Stimulated activated memory B cell treated with anti-CD40 and anti-IgM and Interleukin-4, amounts not matched to agents 10 μg/mL and 1 μg/mL and 100 μg/mL, for 72 hours (primary cell): ENCODE measurements at regions not wholly inside any gene's neighbourhood (a gene's known extent, or its start where the extent isn't known, plus 50 kb on each side); places are given as distances from the start of the nearest gene placed in this dataset.

Experiments
- ATAC-seq: fragments of 150-1000 bp; cut with Tn5 transposase; 2 replicates; pipeline ENCODE4 v1.10.0; 2021
- H3K27ac Mint-ChIP-seq: one replicate; pipeline ENCODE4 v1.8.0; 2022; ENCODE audit warnings: mild to moderate bottlenecking, mixed read lengths
- H3K27me3 Mint-ChIP-seq: one replicate; pipeline ENCODE4 v1.8.0; 2022; ENCODE audit warnings: mixed read lengths
- H3K36me3 Mint-ChIP-seq: one replicate; pipeline ENCODE4 v1.8.0; 2022; ENCODE audit warnings: mixed read lengths
- H3K4me1 Mint-ChIP-seq: one replicate; pipeline ENCODE4 v1.8.0; 2022; ENCODE audit warnings: mixed read lengths
- H3K4me3 Mint-ChIP-seq: one replicate; pipeline ENCODE4 v1.8.0; 2022; ENCODE audit warnings: mild to moderate bottlenecking, moderate library complexity, mixed read lengths
- H3K9me3 Mint-ChIP-seq: one replicate; pipeline ENCODE4 v1.8.0; 2022; ENCODE audit warnings: mixed read lengths

DNA sequence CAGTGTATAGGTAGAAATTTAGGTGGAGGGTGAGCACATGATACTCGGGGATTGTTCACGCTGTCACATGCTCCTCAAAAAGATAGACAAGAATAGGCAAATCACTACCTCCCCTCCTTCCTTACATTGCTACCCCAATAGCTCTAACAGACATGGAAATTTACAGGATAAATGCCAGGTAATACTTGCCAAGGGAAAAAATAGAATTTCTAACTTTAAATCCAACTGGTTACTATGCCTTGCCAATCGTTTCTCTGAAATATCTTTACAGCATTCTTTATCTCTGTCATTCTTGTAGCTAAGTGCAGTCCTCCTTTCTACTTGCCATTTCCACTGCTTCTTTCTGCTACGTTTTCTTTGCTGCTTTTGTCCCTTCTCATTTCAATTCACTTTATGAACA is 339.8 kb upstream of the ZEB2 start:
- Mint-ChIP-seq H3K4me1 (no peaks in the 10 kb centered on the region), H3K9me3 (no peaks in the 10 kb centered on the region), H3K27me3 (no peaks in the 10 kb centered on the region), H3K36me3 (no peaks in the 10 kb centered on the region), H3K27ac (no peak overlapping the region), H3K4me3 (no peak overlapping the region)
- no peak for ATAC-seq

DNA sequence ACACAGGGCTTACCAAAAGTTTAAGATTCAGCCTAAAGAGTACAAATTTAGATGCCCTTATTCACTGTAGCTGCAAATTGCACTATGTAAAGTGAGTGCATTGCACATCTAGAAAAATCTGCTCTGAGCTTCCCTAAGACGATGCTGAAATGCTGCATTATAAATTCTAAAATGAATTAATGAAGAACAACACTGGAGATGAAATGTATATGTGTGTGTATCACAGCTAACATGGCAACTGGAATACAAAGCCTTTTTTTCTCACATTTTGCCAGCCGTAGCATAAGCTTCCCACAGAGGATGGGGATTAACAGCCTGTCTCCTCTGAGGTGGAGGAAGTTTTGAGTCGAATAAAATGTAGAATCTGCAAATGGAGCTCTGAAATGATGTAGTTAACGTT is 338.3 kb upstream of the ZEB2 start:
- Mint-ChIP-seq H3K4me1 (no peaks in the 10 kb centered on the region), H3K36me3 (no peaks in the 10 kb centered on the region), H3K27ac (no peak overlapping the region), H3K9me3 (peaks cover 2% of the 10 kb centered on the region), H3K4me3 (no peak overlapping the region), H3K27me3 (no peaks in the 10 kb centered on the region)
- no peak for ATAC-seq

DNA sequence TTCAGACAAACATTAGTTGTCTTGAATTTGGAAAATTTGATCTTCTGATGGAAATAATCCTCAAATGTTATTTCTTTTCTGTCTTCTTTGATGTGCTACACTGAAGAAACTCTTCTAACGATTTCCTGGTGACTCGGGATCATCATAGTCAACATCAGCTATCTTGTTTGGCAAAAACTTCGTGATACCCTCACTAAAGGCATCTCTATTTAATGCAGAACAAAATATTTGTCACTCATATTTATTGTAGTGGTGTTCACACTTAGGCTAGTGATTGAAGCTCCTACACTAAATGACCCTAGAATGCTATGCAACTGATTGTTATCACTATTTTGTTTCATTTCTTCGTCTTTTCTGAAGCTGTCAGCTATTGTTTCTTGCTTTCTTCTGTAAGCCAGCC is 334.7 kb upstream of the ZEB2 start:
- Mint-ChIP-seq H3K27me3 (no peaks in the 10 kb centered on the region), H3K9me3 (peaks cover 2% of the 10 kb centered on the region), H3K36me3 (no peaks in the 10 kb centered on the region), H3K4me3 (no peak overlapping the region), H3K27ac (no peak overlapping the region), H3K4me1 (peaks cover 6% of the 10 kb centered on the region)
- no peak for ATAC-seq

DNA sequence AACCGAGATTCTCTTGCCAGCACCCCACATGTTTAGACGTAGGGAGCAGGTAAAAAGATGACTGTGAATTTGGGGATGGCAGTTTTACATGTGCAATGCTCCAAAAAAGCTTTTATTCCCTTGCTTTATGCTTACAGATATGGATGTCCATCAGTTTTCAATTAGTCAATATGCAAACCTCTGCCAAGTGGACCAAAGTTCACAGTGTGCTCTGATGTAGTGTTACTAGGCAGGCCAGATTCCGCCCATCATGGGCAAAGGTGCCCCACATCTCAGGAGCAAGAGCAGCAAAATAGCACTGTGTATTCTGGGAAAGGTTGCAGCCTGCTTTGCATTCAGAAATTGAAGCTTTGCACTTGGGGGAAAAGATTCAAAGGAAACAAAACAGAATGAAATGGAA is 329.7 kb upstream of the ZEB2 start:
- no peaks in the 10 kb centered on the region for H3K27me3 Mint-ChIP-seq
- ATAC-seq, result no peak
- no peak overlapping the region for H3K27ac Mint-ChIP-seq
- no peaks in the 10 kb centered on the region for H3K36me3 Mint-ChIP-seq
- H3K4me1 Mint-ChIP-seq, result peaks cover 6% of the 10 kb centered on the region
- H3K9me3 Mint-ChIP-seq, result peaks cover 2% of the 10 kb centered on the region
- no peak overlapping the region for H3K4me3 Mint-ChIP-seq

DNA sequence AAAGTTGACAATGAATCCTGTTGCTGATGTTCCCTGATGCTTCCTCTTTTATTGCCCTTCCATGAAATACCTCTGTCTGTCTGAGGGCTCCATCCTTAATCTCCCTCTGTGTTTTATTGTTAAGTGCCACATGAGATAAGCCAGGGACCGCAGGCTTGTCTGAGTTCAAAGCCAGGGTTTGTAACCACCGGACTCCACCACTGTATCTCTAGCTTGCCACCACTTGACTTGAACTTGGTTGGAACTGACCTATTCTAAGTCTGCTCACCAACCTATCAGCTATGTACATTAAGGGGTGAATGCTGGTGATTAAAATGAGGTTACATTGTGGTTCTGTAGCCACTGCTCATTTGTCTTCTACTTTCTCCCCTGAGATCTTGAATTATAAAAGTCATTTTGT is 328.5 kb upstream of the ZEB2 start:
- no peak overlapping the region for H3K4me3 Mint-ChIP-seq

DNA sequence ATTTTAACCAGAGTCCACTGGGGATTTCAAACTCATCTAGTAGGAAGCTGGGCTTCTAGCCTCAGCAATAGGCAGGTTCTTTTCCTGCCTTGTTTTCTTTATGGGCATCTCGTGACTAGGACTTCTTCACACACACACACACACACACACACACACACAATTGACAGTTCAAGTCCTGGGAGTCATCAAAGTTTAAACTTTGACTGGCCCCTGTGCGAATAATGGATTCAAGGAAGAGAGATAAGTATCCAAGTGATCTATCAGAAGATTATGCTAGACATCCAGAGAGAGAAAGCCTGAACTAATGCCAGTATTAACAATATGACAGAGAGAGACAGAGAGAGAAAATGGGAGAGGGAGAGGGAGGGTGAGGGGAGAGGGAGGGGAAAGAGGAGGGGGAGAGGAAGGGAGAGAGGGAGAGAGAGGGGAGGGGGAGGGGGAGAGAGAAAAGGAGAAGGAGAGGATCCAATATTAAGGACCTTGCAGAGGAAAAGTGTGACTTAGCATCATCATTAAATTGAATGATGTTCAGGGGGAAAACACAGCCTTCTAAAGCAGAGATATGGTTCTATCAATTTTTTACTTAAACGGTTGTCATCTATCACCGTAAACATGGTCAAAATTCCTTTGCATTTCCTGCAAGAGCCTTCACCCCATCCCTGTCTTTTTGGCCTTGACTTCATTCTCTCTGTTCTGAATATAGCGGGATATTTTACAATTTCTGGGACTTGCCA is 327.6 kb upstream of the ZEB2 start:
- Mint-ChIP-seq H3K27me3 (no peaks in the 10 kb centered on the region), H3K4me1 (peaks cover 6% of the 10 kb centered on the region), H3K9me3 (no peaks in the 10 kb centered on the region), H3K4me3 (no peak overlapping the region), H3K27ac (no peak overlapping the region), H3K36me3 (no peaks in the 10 kb centered on the region)
- no peak for ATAC-seq

More for the DNA sequence above, 328.5 kb upstream of the ZEB2 start:
- Mint-ChIP-seq H3K9me3 (no peaks in the 10 kb centered on the region), H3K27ac (no peak overlapping the region), H3K36me3 (no peaks in the 10 kb centered on the region), H3K27me3 (no peaks in the 10 kb centered on the region), H3K4me1 (peaks cover 6% of the 10 kb centered on the region)
- ATAC-seq, result no peak

DNA sequence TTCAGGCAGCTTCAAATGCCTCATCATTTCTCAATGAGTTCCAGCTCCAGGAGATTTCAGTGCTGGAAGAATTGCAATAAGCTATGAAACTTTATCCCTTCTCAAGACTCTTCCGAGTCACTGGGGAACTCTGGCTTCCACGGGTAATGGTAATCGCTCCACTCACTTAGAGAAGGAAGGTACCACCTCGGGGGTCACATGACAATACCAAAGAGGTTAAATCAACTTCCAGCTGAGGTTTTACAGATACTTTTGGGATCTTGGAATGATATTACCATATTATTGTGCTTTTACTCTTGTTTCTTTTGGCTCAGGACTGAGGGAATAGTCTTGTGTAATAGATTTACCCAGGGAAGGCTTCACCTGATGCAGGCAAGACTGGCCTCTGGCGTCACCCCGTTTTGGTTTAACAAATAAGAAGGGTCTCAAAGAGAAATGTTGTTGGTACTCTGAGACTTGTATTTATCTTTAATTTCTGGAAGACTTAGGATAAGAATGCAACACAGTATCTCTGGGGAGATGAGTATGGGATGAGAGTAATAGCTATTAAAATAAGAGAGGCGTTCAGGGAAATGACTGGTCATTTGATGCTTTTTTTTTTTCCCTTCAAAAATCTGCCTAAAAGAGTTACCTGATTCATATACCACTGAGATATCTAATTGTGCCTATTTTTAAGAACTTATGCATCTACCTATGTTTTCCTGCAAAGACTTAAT is 316.9 kb upstream of the ZEB2 start:
- H3K27ac Mint-ChIP-seq, result no peak overlapping the region

DNA sequence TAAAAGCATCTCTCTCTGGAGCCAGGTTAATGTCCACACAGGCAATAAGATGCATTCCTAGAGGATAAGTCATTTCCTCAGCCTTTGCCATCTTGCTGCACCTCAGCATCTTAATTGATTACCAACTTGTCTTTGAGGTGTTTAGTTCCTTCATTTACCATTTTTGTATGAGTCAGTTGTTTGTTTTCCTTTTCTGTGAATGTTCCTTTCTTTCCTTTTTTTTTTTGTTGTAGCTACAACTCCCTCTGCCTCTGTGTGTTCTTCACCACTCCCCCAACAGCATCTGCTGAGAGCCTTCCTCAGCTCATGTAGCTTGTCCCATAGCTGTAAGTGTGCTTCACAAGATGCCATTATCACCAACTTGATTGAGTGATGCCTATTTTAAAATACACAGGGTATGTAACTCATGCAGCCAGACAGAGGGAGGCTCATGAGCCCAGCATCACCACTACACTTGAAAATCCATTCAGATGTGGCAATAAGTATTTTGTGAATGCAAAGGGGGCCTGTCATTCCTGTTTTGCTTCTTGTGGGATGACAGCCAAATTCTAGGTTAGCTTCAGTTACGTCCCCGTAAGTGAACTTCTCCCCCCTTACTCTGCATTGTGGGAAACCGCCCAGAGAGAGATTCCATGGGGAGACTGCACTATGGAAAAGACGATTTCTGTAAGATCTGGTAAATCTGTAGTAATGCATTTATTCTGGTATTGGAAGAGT is 315.9 kb upstream of the ZEB2 start:
- Mint-ChIP-seq H3K4me1 (no peaks in the 10 kb centered on the region), H3K27ac (no peak overlapping the region), H3K9me3 (no peaks in the 10 kb centered on the region), H3K4me3 (no peak overlapping the region), H3K36me3 (no peaks in the 10 kb centered on the region), H3K27me3 (no peaks in the 10 kb centered on the region)
- ATAC-seq, result no peak

More for the DNA sequence above, 316.9 kb upstream of the ZEB2 start:
- no peak overlapping the region for H3K4me3 Mint-ChIP-seq
- no peaks in the 10 kb centered on the region for H3K27me3 Mint-ChIP-seq
- no peaks in the 10 kb centered on the region for H3K9me3 Mint-ChIP-seq
- ATAC-seq, result no peak
- H3K36me3 Mint-ChIP-seq, result no peaks in the 10 kb centered on the region
- H3K4me1 Mint-ChIP-seq, result no peaks in the 10 kb centered on the region

DNA sequence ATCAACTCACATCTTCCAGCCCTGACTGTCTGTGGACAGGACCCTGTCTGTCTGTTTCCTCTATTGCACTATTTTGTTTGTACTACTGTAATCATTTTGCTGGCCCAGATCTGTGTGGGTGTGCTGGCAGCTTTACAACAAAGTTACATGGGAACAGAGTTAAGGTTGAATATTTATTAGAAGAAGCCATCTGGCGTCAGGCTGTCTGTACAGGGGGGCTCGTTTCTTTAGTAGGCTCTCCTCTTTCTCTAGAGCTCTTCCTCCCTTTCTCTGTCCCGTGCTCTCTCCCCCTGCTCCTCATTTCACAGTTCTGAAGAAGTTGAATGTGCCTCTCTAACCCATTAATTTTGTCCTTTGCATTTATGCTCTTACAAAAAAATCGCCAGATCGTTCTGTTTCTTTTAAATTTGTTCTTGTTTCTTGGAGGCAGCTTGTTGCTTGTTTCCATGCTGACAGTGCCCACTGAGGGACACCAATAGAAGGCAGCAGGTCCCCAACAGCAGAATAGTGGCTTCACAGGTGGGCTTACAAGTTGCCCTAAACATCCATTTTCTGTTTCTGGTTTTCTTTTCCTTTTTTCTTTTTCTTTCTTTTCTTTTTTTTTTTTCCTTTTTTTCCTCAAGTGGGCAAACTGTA is 315.2 kb upstream of the ZEB2 start:
- Mint-ChIP-seq H3K36me3 (no peaks in the 10 kb centered on the region), H3K4me3 (no peak overlapping the region), H3K4me1 (no peaks in the 10 kb centered on the region), H3K27ac (no peak overlapping the region), H3K9me3 (no peaks in the 10 kb centered on the region), H3K27me3 (no peaks in the 10 kb centered on the region)
- ATAC-seq, result peak; percentile 20

DNA sequence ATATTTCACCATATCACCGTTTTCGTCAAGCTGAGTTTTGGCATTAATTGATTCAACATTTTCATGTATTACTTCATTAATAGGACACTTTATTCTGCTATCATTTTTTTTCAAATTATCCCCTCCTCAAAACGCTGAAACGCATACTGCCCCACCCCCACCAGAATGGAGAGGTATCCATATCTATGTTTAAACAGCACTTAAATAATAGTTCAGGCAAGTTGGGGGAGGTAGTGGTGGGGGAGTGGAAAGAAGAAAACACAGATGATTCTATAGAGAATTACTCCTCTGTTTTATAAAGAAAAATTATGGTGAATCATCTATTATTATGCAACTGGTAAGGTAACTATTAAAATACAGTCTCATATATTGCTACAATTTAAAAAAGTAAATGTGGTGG is 314.4 kb upstream of the ZEB2 start:
- H3K9me3 Mint-ChIP-seq, result no peaks in the 10 kb centered on the region
- no peak overlapping the region for H3K4me3 Mint-ChIP-seq
- H3K36me3 Mint-ChIP-seq, result no peaks in the 10 kb centered on the region
- no peaks in the 10 kb centered on the region for H3K4me1 Mint-ChIP-seq
- H3K27ac Mint-ChIP-seq, result no peak overlapping the region
- H3K27me3 Mint-ChIP-seq, result no peaks in the 10 kb centered on the region
- ATAC-seq, result no peak

DNA sequence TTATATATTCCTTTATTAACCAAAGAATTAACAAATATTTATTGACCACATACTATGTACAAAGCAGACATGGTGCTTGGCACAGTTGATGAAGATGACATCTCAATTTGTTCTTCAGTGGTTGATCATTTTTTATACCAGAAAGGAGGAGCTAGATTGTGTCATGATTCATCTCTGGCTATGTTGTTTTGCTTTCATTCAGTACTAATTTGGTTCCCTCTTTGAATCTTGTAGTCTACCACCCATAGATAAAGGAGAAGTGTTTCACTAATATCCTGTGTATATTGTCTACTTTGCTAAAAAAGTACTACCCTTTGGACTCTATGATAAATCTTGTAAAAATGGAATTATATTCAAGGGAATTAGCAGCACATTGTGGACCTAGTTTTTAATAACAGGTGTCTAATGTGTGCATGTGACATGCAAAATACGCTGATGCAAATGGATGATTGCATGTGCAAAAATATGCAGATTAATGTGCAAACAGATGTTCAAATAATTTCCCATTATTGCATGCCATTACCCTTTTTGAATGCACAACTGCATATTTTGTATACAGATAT is 313.2 kb upstream of the ZEB2 start:
- Mint-ChIP-seq H3K27me3 (no peaks in the 10 kb centered on the region), H3K36me3 (no peaks in the 10 kb centered on the region), H3K4me3 (no peak overlapping the region), H3K27ac (no peak overlapping the region), H3K9me3 (no peaks in the 10 kb centered on the region), H3K4me1 (no peaks in the 10 kb centered on the region)
- ATAC-seq, result no peak

DNA sequence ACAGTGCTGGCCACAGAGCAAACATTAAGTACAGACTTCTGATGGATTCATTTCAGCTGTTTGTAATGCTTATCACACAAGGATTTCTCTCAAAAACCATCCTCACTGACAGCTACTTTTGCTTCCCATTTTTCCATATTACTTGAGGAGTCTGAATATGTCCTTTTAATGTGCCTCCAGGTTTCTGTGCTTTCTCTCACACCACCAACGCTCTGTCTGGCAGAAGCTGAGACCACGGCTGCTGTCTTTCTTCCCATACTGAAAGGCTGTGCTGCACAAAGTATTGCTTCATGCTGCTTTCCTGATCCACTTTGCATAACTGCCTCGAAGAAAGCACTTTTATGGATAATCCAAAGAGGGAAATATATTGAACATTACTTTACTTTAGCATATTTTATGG is 312.1 kb upstream of the ZEB2 start:
- ATAC-seq, result no peak
- H3K36me3 Mint-ChIP-seq, result no peaks in the 10 kb centered on the region

DNA sequence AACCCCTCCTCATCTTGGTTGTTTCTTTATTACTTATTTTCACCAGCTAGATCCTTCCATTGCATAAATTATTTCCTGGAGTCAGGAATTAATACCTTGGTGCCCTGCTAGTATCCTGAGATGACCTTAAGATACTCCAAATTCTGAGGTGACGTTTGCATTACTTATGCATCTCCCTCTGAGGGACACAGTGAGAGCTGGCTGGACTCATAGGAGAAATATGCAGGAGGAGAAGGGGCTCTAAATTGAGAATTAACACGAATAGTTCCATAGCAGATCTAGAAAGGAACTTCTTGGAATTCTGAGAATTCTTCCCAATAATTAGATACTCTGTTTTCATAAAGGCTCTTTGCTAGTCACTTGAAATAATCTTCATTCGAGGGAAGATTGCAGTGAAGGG is 310.6 kb upstream of the ZEB2 start:
- H3K27me3 Mint-ChIP-seq, result no peaks in the 10 kb centered on the region
- no peaks in the 10 kb centered on the region for H3K9me3 Mint-ChIP-seq
- no peaks in the 10 kb centered on the region for H3K4me1 Mint-ChIP-seq
- H3K27ac Mint-ChIP-seq, result no peak overlapping the region
- no peaks in the 10 kb centered on the region for H3K36me3 Mint-ChIP-seq
- no peak for ATAC-seq
- no peak overlapping the region for H3K4me3 Mint-ChIP-seq

More for the DNA sequence above, 312.1 kb upstream of the ZEB2 start:
- H3K9me3 Mint-ChIP-seq, result no peaks in the 10 kb centered on the region
- H3K4me1 Mint-ChIP-seq, result no peaks in the 10 kb centered on the region
- no peak overlapping the region for H3K27ac Mint-ChIP-seq
- no peaks in the 10 kb centered on the region for H3K27me3 Mint-ChIP-seq
- no peak overlapping the region for H3K4me3 Mint-ChIP-seq

DNA sequence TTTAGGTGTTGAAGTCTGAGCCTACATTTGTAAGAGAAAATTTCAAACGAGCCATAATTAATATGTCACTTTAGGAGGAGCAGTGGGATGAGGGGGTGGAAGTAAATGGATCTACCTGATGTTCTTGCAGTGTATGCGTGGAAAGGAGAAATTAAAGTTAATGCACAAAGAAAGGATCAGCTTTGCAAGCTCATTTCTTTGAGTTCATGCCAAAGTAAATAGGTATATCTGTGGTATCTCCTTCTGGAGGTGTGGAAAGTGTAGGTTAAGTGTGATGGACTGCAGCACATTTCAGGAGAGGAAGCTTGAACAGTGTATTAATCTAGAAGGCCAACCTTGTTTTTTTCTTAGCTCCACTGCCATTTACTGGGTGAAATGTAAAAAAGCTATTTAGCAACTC is 307.5 kb upstream of the ZEB2 start:
- no peaks in the 10 kb centered on the region for H3K27me3 Mint-ChIP-seq
- no peak overlapping the region for H3K27ac Mint-ChIP-seq

DNA sequence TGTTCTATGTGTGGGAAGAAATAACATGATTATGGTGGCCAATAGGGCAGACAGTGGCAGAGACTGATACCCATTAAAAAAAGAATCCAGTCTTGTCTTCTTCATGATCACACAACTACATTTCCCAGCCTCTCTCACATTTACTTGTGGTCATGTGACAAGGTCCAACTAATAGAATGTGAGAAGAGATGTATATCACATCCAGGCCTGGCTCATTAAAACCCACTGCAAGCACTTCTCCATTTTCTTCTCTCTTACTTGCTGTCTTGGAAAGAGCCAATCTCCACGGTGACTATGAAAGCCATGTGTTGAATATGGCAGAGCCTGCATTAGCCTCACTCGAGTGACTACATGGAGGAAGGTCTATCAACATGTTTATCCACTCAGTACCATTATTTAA is 306.2 kb upstream of the ZEB2 start:
- Mint-ChIP-seq H3K4me1 (no peaks in the 10 kb centered on the region), H3K27me3 (no peaks in the 10 kb centered on the region), H3K36me3 (no peaks in the 10 kb centered on the region), H3K4me3 (no peak overlapping the region), H3K9me3 (peaks cover 6% of the 10 kb centered on the region), H3K27ac (no peak overlapping the region)
- no peak for ATAC-seq

More for the DNA sequence above, 307.5 kb upstream of the ZEB2 start:
- no peaks in the 10 kb centered on the region for H3K9me3 Mint-ChIP-seq
- no peak overlapping the region for H3K4me3 Mint-ChIP-seq
- no peaks in the 10 kb centered on the region for H3K36me3 Mint-ChIP-seq
- H3K4me1 Mint-ChIP-seq, result no peaks in the 10 kb centered on the region
- ATAC-seq, result no peak
